ENCODE measurements at regions not wholly inside any gene's neighbourhood (a gene's known extent, or its start where the extent isn't known, plus 50 kb on each side); places are given as distances from the start of the nearest gene placed in this dataset.
"Not testable (repeated sequence)": the region's sequence is repeated elsewhere in the genome, so short reads cannot be mapped to it uniquely, and the experiment has no call there.

DNA sequence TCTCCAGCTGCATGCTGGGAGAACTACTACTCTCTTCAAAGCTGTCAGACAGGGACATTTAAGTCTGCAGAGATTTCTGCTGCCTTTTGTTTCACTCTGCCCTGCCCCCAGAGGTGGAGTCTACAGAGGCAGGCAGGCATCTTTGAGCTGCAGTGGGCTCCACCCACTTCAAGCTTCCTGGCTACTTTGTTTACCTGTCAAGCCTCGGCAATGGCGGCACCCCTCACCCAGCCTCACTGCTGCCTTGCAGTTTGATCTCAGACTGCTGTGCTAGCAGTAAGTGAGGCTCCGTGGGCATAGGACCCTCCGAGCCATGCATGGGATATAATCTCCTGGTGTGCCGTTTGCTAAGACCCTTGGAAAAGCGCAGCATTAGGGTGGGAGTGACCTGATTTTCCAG lies 61.7 kb downstream of the DMRTA1 start:
- H3K27ac Mint-ChIP-seq (ENCODE audit: unreplicated experiment); DNase-seq (ENCODE audit: extremely low spot score, unreplicated experiment); H3K27me3 Mint-ChIP-seq (ENCODE audit: unreplicated experiment): not testable (repeated sequence)

DNA sequence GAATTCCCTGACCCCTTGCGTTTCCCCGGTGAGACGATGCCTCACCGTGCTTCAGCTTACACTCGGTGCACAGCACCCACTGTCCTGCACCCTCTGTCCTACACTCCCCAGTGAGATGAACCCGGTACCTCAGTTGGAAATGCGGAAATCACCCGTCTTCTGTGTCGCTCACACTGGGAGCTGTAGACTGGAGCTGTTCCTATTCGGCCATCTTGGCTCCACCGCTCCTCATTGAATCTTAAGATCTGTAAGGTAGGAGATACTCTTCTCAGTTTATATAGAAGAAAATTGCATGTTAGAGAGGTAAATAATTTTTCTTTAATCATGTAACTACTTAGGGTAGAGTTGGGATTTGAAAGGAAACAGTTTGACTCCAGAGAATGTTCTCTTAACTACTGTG lies 62.2 kb downstream of the DMRTA1 start:
- Mint-ChIP-seq H3K27me3 (ENCODE audit: unreplicated experiment) (no peaks in the 10 kb centered on the region), H3K36me3 (ENCODE audit: unreplicated experiment) (no peaks in the 10 kb centered on the region), H3K4me1 (ENCODE audit: unreplicated experiment) (no peaks in the 10 kb centered on the region), H3K9me3 (ENCODE audit: unreplicated experiment) (peaks cover 19% of the 10 kb centered on the region), H3K4me3 (ENCODE audit: unreplicated experiment) (no peak overlapping the region), H3K27ac (ENCODE audit: unreplicated experiment) (no peak overlapping the region)
- TF ChIP-seq, protein P1, sequence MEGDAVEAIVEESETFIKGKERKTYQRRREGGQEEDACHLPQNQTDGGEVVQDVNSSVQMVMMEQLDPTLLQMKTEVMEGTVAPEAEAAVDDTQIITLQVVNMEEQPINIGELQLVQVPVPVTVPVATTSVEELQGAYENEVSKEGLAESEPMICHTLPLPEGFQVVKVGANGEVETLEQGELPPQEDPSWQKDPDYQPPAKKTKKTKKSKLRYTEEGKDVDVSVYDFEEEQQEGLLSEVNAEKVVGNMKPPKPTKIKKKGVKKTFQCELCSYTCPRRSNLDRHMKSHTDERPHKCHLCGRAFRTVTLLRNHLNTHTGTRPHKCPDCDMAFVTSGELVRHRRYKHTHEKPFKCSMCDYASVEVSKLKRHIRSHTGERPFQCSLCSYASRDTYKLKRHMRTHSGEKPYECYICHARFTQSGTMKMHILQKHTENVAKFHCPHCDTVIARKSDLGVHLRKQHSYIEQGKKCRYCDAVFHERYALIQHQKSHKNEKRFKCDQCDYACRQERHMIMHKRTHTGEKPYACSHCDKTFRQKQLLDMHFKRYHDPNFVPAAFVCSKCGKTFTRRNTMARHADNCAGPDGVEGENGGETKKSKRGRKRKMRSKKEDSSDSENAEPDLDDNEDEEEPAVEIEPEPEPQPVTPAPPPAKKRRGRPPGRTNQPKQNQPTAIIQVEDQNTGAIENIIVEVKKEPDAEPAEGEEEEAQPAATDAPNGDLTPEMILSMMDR (IDR thresholded peaks at IDR 0.05) = no peak
- no peak for DNase-seq (ENCODE audit: extremely low spot score, unreplicated experiment)

More for the DNA sequence above, 61.7 kb downstream of the DMRTA1 start:
- not testable (repeated sequence) for H3K4me3 Mint-ChIP-seq (ENCODE audit: unreplicated experiment); H3K36me3 Mint-ChIP-seq (ENCODE audit: unreplicated experiment); H3K4me1 Mint-ChIP-seq (ENCODE audit: unreplicated experiment)
- H3K9me3 Mint-ChIP-seq (ENCODE audit: unreplicated experiment) = peaks cover 19% of the 10 kb centered on the region

DNA sequence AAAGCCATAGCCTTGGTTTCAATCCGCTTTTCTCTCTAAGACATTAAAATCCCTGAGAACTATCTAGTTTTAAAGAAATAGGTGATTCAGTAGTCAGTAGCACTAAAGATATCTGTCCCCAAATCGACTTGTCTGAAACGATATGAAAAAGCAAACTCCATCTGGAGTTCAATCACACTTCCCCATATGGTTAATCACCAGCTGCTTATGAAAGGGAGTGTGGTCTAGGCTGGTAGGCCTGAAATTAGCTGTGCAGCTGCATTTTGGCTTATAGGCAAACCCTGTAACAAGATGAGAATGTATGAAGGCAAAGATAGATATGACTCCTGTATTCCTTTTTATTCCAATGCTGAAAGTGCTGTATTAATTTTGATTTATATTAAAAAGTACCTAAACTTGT lies 65.9 kb downstream of the DMRTA1 start:
- H3K27ac Mint-ChIP-seq (ENCODE audit: unreplicated experiment) = no peak overlapping the region
- TF ChIP-seq, protein P1 (IDR thresholded peaks at IDR 0.05) = no peak
- no peaks in the 10 kb centered on the region for H3K36me3 Mint-ChIP-seq (ENCODE audit: unreplicated experiment)
- no peaks in the 10 kb centered on the region for H3K4me1 Mint-ChIP-seq (ENCODE audit: unreplicated experiment)
- H3K27me3 Mint-ChIP-seq (ENCODE audit: unreplicated experiment) = peaks cover 2% of the 10 kb centered on the region
- no peak for DNase-seq (ENCODE audit: extremely low spot score, unreplicated experiment)
- peaks cover 9% of the 10 kb centered on the region for H3K9me3 Mint-ChIP-seq (ENCODE audit: unreplicated experiment)
- H3K4me3 Mint-ChIP-seq (ENCODE audit: unreplicated experiment) = no peak overlapping the region

DNA sequence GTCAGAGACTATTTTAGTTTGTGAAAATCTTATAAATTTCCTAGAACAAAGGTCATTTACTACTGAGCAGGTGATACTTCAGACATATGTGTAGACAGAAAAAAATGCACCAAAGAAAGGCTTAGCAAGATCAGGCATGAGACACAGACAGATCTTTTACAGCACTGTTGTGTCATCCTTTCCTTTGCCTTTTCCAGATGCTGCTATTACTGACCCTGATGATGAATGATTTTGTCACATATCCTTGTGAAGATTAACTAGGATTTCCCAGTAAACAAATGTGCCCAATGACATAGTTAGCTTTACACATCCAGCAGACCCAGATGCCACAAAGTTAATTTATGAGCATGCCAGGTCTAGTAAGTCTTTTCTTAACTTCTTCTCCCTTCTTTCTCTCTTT lies 68.2 kb downstream of the DMRTA1 start:
- DNase-seq (ENCODE audit: extremely low spot score, unreplicated experiment) = no peak
- TF ChIP-seq, protein P1 (IDR thresholded peaks at IDR 0.05) = no peak
- Mint-ChIP-seq H3K4me1 (ENCODE audit: unreplicated experiment) (no peaks in the 10 kb centered on the region), H3K27ac (ENCODE audit: unreplicated experiment) (no peak overlapping the region), H3K4me3 (ENCODE audit: unreplicated experiment) (no peak overlapping the region), H3K36me3 (ENCODE audit: unreplicated experiment) (no peaks in the 10 kb centered on the region), H3K9me3 (ENCODE audit: unreplicated experiment) (no peaks in the 10 kb centered on the region), H3K27me3 (ENCODE audit: unreplicated experiment) (peaks cover 7% of the 10 kb centered on the region)

DNA sequence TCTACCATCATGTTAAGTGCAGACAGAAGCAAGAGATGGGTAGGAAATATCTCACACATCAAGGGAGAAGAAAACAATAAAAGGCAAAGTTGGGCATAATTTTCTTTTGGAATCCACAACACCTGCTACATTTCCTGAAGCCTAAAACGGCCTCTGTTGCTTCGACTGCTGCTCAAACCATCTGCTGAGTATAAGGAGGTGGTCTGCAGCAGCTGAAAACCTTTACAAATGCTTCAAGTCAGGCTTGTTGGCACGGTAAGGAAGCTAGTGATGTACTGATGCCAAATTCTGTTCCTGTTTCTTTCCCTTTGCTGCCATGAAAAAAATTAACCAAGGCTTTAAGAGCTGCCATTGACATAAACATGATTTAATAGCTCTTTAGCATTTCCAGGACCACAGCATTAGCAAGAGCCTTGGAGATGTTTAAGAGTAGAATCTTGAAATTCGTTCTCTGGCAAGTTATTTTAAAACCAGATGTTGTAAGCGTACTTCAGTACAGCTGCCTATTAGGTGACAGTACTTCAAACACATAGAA lies 75.6 kb downstream of the DMRTA1 start:
- no peaks in the 10 kb centered on the region for H3K4me1 Mint-ChIP-seq (ENCODE audit: unreplicated experiment)
- no peaks in the 10 kb centered on the region for H3K36me3 Mint-ChIP-seq (ENCODE audit: unreplicated experiment)
- TF ChIP-seq, protein P1 (IDR thresholded peaks at IDR 0.05) = no peak
- no peaks in the 10 kb centered on the region for H3K9me3 Mint-ChIP-seq (ENCODE audit: unreplicated experiment)
- H3K27me3 Mint-ChIP-seq (ENCODE audit: unreplicated experiment) = peaks cover 7% of the 10 kb centered on the region
- DNase-seq (ENCODE audit: extremely low spot score, unreplicated experiment) = no peak
- no peak overlapping the region for H3K4me3 Mint-ChIP-seq (ENCODE audit: unreplicated experiment)
- no peak overlapping the region for H3K27ac Mint-ChIP-seq (ENCODE audit: unreplicated experiment)

DNA sequence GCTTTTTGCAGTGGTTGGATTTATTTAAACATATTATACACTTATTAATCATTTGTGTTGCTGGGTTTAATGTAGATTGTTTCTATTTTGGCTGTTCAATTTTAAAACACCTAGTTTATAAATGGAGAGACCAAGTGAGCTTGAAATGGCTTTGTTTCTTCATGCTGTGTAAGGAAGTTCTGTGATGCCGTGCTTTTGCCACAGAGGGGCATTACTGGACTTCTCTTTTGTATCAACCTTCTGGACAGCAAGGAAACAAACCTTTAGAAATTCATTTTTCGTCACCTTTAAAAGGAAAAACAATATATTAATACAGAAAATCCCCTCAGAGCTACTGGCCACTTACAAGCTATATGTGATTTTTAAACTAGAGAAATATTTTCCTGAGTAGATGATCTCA lies 81.9 kb downstream of the DMRTA1 start:
- Mint-ChIP-seq H3K27ac (ENCODE audit: unreplicated experiment) (no peak overlapping the region), H3K36me3 (ENCODE audit: unreplicated experiment) (no peaks in the 10 kb centered on the region), H3K27me3 (ENCODE audit: unreplicated experiment) (peaks cover 2% of the 10 kb centered on the region), H3K9me3 (ENCODE audit: unreplicated experiment) (no peaks in the 10 kb centered on the region), H3K4me1 (ENCODE audit: unreplicated experiment) (no peaks in the 10 kb centered on the region), H3K4me3 (ENCODE audit: unreplicated experiment) (no peak overlapping the region)
- no peak for DNase-seq (ENCODE audit: extremely low spot score, unreplicated experiment)
- TF ChIP-seq, protein P1 (IDR thresholded peaks at IDR 0.05) = no peak

Data from osteocyte (in vitro differentiated cells).